T47D (cell line): ENCODE measurements at regions not wholly inside any gene's neighbourhood (a gene's known extent, or its start where the extent isn't known, plus 50 kb on each side); places are given as distances from the start of the nearest gene placed in this dataset.

Experiments
- DNase-seq, 2 experiments: peaks; one replicate each; pipeline versions ENCODE4 v3.0.0 to v3.0.0-alpha.2; 2011 to 2012; ENCODE audit warnings: low read depth in 1 of 2, low spot score in 1 of 2
- JUND ChIP-seq: IDR thresholded peaks from 2 replicates; pipeline ENCODE4 v1.6.1; 2012; ENCODE audit warnings: low read depth
- in situ Hi-C: cut with HindIII; loops from 2 replicates; pipeline ENCODE4 v1.10.0; 2016; ENCODE audit warnings: low sequenced_read_pairs, low pct_unique_long_range_greater_than_20kb

- no peak for TF ChIP-seq JUND
These were observed 250.9 kb downstream of the TOX3 start for GRCh38 chr16:52296076-52296475.

DNA sequence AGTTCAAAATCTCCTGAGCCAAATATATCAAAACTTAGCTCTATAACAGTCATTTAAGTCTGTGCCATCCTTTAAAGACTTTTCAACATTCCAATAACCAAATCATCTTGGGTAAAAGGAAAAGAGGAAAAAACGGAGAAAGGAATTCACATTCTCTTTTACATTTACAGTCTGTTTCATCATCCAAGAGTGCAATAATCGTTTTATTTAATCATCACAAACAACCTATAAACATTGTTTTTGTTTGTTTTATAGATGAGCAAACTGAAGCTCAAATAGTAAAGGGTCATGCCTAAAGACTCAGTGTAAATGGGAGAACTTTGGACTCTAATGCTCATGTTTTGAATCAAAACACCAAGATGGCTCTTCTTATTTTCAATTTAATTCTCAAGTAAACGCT lies 252.3 kb downstream of the TOX3 start:
- TF ChIP-seq JUND, result no peak
- DNase-seq, result no peak
- in situ Hi-C loops, result no loop called here

More at GRCh38 chr16:52296076-52296475, 250.9 kb downstream of the TOX3 start:
- DNase-seq, result no peak
- in situ Hi-C loops, result no loop called here

- TF ChIP-seq JUND, result no peak
- in situ Hi-C loops, result no loop called here
- no peak for DNase-seq
These were observed 253.7 kb downstream of the TOX3 start for GRCh38 chr16:52293204-52293603.

GRCh38 chr16:52283584-52284375 lies 263.2 kb downstream of the TOX3 start:
- in situ Hi-C loops, result no loop called here
- no peak for TF ChIP-seq JUND
- DNase-seq, result no peak

DNA sequence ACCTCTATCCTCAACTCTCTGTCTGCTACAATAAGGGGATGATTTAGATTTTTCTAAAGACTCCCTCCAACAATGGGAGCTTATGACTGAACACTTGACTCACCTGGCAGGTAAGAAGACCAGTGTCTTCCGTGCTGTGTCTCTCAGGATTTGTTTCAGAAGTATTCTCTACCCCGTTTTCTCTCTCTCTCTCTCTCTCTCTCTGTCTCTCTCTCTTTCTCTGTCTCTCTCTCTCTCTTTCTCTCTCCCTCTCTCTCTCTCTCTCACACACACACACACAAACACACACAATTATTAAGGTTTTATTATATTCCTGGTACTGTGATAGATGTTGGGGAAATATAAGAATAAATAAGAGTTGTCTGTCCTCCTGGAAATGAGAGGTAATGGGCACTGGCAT lies 263.9 kb downstream of the TOX3 start:
- DNase-seq, result no peak
- in situ Hi-C loops, result no loop called here
- TF ChIP-seq JUND, result no peak

DNA sequence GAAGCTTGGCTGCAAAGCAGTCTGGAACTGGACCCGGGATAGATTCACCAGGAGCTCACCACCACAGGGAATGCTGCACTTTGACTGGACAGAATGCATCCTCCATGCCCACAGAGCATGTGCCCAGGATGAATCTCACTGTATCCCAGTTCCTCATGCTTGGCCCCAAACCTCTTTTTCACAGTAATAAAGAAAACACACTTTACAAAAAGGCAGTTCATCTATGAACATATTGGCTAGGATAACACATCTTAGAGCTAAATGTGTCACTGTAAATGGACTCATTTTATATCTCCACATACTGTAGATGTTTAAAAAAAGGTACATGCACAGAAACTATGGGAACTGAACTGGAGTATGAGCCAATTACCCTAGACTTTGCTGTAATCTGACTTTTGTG lies 266.9 kb downstream of the TOX3 start:
- no peak for DNase-seq
- TF ChIP-seq JUND, result no peak
- in situ Hi-C loops, result no loop called here

GRCh38 chr16:52271088-52271750 lies 275.7 kb downstream of the TOX3 start:
- in situ Hi-C loops, result no loop called here
- TF ChIP-seq JUND, result no peak
- no peak for DNase-seq

GRCh38 chr16:52265446-52265861 lies 281.5 kb downstream of the TOX3 start:
- no peak for TF ChIP-seq JUND
- no peak for DNase-seq
- in situ Hi-C loops, result no loop called here

DNA sequence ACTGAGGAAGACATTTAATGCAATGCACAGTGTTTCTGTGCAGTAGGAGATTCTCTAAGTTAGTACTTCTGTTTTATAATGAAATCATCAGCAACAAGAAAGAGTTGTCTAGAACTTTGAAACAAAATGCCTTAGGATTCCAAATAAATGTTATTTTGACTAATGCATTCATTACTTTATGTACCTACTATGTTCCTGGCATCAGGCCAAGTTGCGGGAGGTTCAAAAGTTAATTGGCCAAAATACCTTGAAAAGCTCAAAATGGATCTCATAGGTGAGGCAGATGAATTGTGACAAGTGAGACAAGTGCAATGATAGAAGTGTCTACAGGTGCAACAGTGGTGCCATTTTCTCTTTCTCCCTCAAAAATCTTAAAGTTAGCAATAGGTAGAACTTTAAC lies 289.4 kb downstream of the TOX3 start:
- in situ Hi-C loops, result no loop called here
- TF ChIP-seq JUND, result no peak
- no peak for DNase-seq

DNA sequence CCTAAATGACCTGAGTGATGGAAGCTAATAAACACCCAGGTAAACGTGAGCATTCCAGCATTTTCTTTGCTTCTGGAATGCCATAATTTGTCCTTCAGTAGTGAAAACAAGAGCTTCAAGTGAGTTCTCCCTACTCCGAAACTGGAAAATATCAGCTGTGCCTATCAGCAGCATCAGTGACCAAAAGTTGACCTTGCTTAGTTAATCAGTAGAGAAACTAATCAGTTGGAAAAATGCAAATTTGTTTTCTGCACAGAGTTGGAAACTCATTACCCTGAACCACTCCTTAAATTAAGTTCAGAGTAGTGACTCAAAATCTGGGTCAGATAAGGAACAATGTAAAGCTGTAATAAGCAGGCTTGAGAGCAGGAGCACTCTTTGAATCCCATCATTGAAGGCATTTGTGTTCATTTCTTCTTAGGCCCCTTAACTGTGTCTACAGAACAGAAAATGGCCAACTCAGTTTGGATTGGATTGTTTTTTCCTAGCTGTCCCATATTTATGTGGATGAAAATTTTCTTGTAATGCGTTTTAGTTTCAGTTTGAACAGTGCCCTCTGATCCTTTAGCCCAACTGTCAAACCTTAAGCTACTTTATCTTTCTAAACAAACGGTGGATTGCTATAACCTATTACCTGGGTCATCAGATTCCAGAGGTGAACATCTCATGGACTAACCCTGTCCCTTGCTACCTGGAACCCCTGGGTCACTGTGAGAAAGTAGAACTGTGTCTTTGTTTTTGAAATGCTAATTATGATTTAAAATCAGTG lies 290.4 kb downstream of the TOX3 start:
- in situ Hi-C loops, result no loop called here
- no peak for TF ChIP-seq JUND
- no peak for DNase-seq

GRCh38 chr16:52254746-52255145 lies 292.2 kb downstream of the TOX3 start:
- in situ Hi-C loops, result no loop called here
- no peak for DNase-seq
- TF ChIP-seq JUND, result no peak

DNA sequence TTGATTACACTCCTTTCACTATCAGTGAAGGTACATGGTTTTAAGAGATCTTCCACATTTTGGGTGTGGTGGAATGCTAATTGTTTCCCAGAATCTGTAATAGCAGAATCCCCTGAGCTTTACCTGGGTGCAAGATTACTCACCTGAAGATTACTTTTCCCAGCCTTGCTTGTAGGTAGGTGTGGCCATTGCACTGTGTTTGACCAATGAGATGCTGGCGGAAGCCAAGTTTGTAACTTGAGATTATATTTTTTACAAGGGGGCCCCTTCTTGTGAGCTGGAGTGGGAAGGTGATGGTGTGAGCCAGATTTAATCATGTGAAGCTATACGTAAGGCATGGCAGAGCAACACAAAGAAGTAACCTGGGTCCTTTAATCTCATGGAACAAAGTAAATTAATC lies 294.3 kb downstream of the TOX3 start:
- in situ Hi-C loops, result no loop called here
- TF ChIP-seq JUND, result no peak
- DNase-seq, result no peak

DNA sequence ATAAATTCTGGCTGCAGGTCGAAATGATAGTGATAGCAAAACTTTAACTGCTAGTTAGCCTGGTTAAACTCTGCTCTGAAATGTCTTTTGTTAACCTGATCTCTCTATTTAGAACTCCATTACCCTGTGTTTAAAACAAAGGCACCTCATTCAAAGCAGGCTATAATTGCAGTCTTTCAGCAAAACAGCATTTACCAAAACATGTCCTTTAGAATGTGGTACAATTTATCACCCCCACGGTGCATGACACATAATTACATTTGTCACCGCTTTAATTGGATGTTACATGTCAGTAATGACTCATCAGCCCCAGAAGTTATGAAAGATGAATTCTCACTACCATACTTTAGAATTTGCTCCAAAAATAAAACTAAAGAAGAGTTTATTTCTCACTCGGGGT lies 295.4 kb downstream of the TOX3 start:
- in situ Hi-C loops, result no loop called here
- TF ChIP-seq JUND, result no peak
- no peak for DNase-seq

DNA sequence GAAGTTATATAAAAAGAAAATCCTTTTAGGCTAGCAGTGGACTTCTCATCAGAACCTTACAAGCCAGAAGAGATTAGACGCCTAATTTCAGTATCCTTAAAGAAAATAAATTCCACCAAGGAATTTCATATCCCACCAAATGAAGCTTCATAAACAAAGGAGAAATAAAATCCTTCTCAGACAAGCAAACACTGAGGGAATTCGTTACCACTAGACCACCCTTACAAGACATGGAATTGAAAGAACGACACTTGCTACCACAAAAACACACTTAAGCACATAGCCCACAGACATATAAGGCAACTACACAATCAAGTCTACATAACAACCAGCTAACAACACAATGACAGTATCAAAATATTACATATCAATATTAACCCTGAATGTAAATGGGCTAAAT lies 299.2 kb downstream of the TOX3 start:
- no peak for TF ChIP-seq JUND
- DNase-seq, result no peak
- in situ Hi-C loops, result no loop called here
